ENCODE measurements at regions not wholly inside any gene's neighbourhood (a gene's known extent, or its start where the extent isn't known, plus 50 kb on each side); places are given as distances from the start of the nearest gene placed in this dataset.

DNA sequence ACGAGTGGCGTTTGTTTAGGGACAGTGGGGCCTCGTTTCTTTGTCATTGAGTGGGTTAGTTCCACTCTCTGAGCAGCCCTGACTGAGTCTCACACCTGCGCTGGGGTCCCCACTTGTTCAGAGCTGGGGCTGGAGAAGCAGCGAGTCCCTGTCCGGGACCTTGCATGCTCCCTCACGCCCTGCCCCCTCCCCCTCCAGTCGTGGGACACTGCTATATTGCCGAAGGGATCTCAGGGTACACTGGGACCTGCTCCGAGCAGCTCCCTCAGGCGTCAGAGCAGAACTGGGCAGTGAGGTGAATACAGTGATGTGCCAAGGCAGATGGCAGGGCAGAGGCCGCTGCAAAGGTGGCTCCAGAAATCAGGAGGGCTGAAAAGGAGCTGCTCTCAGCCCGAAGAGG is 59.9 kb upstream of the KLF13 start:
- TF ChIP-seq POLR2A (IDR thresholded peaks at IDR 0.05), result no peak
- TF ChIP-seq, protein P1, sequence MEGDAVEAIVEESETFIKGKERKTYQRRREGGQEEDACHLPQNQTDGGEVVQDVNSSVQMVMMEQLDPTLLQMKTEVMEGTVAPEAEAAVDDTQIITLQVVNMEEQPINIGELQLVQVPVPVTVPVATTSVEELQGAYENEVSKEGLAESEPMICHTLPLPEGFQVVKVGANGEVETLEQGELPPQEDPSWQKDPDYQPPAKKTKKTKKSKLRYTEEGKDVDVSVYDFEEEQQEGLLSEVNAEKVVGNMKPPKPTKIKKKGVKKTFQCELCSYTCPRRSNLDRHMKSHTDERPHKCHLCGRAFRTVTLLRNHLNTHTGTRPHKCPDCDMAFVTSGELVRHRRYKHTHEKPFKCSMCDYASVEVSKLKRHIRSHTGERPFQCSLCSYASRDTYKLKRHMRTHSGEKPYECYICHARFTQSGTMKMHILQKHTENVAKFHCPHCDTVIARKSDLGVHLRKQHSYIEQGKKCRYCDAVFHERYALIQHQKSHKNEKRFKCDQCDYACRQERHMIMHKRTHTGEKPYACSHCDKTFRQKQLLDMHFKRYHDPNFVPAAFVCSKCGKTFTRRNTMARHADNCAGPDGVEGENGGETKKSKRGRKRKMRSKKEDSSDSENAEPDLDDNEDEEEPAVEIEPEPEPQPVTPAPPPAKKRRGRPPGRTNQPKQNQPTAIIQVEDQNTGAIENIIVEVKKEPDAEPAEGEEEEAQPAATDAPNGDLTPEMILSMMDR (IDR thresholded peaks at IDR 0.05), result no peak

Measured in prostate gland (tissue), 2 donors.